H9 (cell line): ENCODE measurements at regions not wholly inside any gene's neighbourhood (a gene's known extent, or its start where the extent isn't known, plus 50 kb on each side); places are given as distances from the start of the nearest gene placed in this dataset.

Experiments used
- DNase-seq: peaks from one replicate; pipeline ENCODE4 v3.0.0-alpha.2; 2017
- H2AFZ ChIP-seq: one replicate; pipeline ENCODE4 v1.6.1; 2013; ENCODE audit warnings: mild to moderate bottlenecking, low read length, control low read depth, moderate library complexity
- H2AK5ac ChIP-seq: 2 replicates; pipeline ENCODE4 v1.6.1; 2013; ENCODE audit warnings: low read length, control low read depth, mixed read lengths; ENCODE audit not compliant: insufficient read length
- H2BK120ac ChIP-seq: one replicate; pipeline ENCODE4 v1.6.1; 2013; ENCODE audit warnings: low read depth, mild to moderate bottlenecking, low read length, control low read depth, inconsistent platforms; ENCODE audit not compliant: poor library complexity, severe bottlenecking
- H2BK12ac ChIP-seq: 2 replicates; pipeline ENCODE4 v1.6.1; 2013; ENCODE audit warnings: low read length, control low read depth, mixed read lengths, low read depth; ENCODE audit not compliant: insufficient read length
- H2BK15ac ChIP-seq: 2 replicates; pipeline ENCODE4 v1.6.1; 2013; ENCODE audit warnings: low read depth, low read length, control low read depth
- H2BK20ac ChIP-seq: one replicate; pipeline ENCODE4 v1.6.1; 2013; ENCODE audit warnings: low read depth, mild to moderate bottlenecking, low read length, control low read depth, inconsistent platforms; ENCODE audit not compliant: poor library complexity, severe bottlenecking
- H2BK5ac ChIP-seq: 2 replicates; pipeline ENCODE4 v1.6.1; 2013; ENCODE audit warnings: low read length, control low read depth, mixed read lengths; ENCODE audit not compliant: insufficient read length
- H3K14ac ChIP-seq: 2 replicates; pipeline ENCODE4 v1.6.1; 2013; ENCODE audit warnings: low read length, control low read depth; ENCODE audit not compliant: insufficient read depth
- H3K18ac ChIP-seq: 2 replicates; pipeline ENCODE4 v1.6.1; 2013; ENCODE audit warnings: low read depth, mild to moderate bottlenecking, mixed read lengths, low read length, control low read depth; ENCODE audit not compliant: insufficient read length
- H3K23ac ChIP-seq: 2 replicates; pipeline ENCODE4 v1.6.1; 2013; ENCODE audit warnings: low read length, control low read depth, mixed read lengths, low read depth; ENCODE audit not compliant: insufficient read length
- H3K23me2 ChIP-seq: 2 replicates; pipeline ENCODE4 v1.6.1; 2013; ENCODE audit warnings: low read depth, mild to moderate bottlenecking, mixed read lengths, low read length, control low read depth; ENCODE audit not compliant: insufficient read length, poor library complexity, severe bottlenecking
- H3K27ac ChIP-seq: 2 replicates; pipeline ENCODE4 v1.5.1; 2013; ENCODE audit warnings: low read length, control low read depth, mixed read lengths, low read depth; ENCODE audit not compliant: insufficient read length
- H3K27me3 ChIP-seq: 2 replicates; pipeline ENCODE4 v1.6.1; 2013; ENCODE audit warnings: low read length, control low read depth, inconsistent platforms; ENCODE audit not compliant: insufficient read depth
- H3K4ac ChIP-seq: 2 replicates; pipeline ENCODE4 v1.6.1; 2013; ENCODE audit warnings: low read depth, mild to moderate bottlenecking, control low read depth, inconsistent platforms, low read length, moderate library complexity
- H3K4me1 ChIP-seq: 2 replicates; pipeline ENCODE4 v1.6.1; 2013; ENCODE audit warnings: low read length, control low read depth, inconsistent platforms; ENCODE audit not compliant: insufficient read depth
- H3K4me2 ChIP-seq: 2 replicates; pipeline ENCODE4 v1.6.1; 2013; ENCODE audit warnings: low read length, control low read depth, mixed read lengths; ENCODE audit not compliant: insufficient read length, insufficient read depth
- H3K56ac ChIP-seq: 2 replicates; pipeline ENCODE4 v1.6.1; 2013; ENCODE audit warnings: low read depth, mild to moderate bottlenecking, mixed read lengths, low read length, control low read depth; ENCODE audit not compliant: insufficient read length
- H3K79me1 ChIP-seq: 2 replicates; pipeline ENCODE4 v1.6.1; 2013; ENCODE audit warnings: low read depth, mild to moderate bottlenecking, moderate library complexity, low read length, control low read depth, inconsistent platforms; ENCODE audit not compliant: insufficient read depth, poor library complexity, severe bottlenecking
- H3K79me2 ChIP-seq: 2 replicates; pipeline ENCODE4 v1.6.1; 2013; ENCODE audit warnings: low read length, control low read depth, inconsistent platforms; ENCODE audit not compliant: insufficient read depth
- H3K9ac ChIP-seq: 2 replicates; pipeline ENCODE4 v1.6.1; 2013; ENCODE audit warnings: low read length, control low read depth, mixed read lengths; ENCODE audit not compliant: insufficient read length; ENCODE audit errors: extremely low read depth
- H3K9me3 ChIP-seq: one replicate; pipeline ENCODE4 v1.6.1; 2013; ENCODE audit warnings: low read depth, low read length, inconsistent platforms; ENCODE audit not compliant: control insufficient read depth
- H3T11ph ChIP-seq: one replicate; pipeline ENCODE4 v1.6.1; 2013; ENCODE audit warnings: mild to moderate bottlenecking, low read length, control low read depth, inconsistent platforms
- H4K20me1 ChIP-seq: one replicate; pipeline ENCODE4 v1.6.1; 2013; ENCODE audit not compliant: control insufficient read depth, insufficient read length, insufficient read depth
- H4K5ac ChIP-seq: 2 replicates; pipeline ENCODE4 v1.6.1; 2013; ENCODE audit warnings: low read depth, mild to moderate bottlenecking, mixed read lengths, low read length, control low read depth; ENCODE audit not compliant: insufficient read length
- H4K8ac ChIP-seq: replicated peaks from 2 replicates; pipeline ENCODE4 v1.6.1; 2013; ENCODE audit warnings: low read length, control low read depth, mixed read lengths, low read depth; ENCODE audit not compliant: insufficient read length
- H4K91ac ChIP-seq: 2 replicates; pipeline ENCODE4 v1.6.1; 2013; ENCODE audit warnings: low read depth, mild to moderate bottlenecking, moderate library complexity, mixed read lengths, low read length, control low read depth; ENCODE audit not compliant: insufficient read length
- H3K27ac Mint-ChIP-seq, 3 experiments: 2 replicates in 2 of 3; 3 replicates in 1 of 3; pipeline ENCODE4 v1.8.0; 2020 to 2021; ENCODE audit warnings: mixed read lengths in 3 of 3, mild to moderate bottlenecking in 1 of 3, moderate library complexity in 1 of 3
- H3K27me3 Mint-ChIP-seq: 2 replicates; pipeline ENCODE4 v1.8.0; 2021; ENCODE audit warnings: low read depth, mild to moderate bottlenecking, moderate library complexity, mixed read lengths
- H3K36me3 Mint-ChIP-seq, 3 experiments: 2 replicates in 2 of 3; 3 replicates in 1 of 3; pipeline ENCODE4 v1.8.0; 2020 to 2021; ENCODE audit warnings: low read depth in 3 of 3, mixed read lengths in 3 of 3; ENCODE audit not compliant: insufficient read depth in 1 of 3
- H3K4me1 Mint-ChIP-seq, 2 experiments: 2 replicates each; pipeline ENCODE4 v1.8.0; 2020; ENCODE audit warnings: mixed read lengths in 2 of 2
- H3K4me3 Mint-ChIP-seq, 2 experiments: 2 replicates in 1 of 2; 3 replicates in 1 of 2; pipeline ENCODE4 v1.8.0; 2020 to 2021; ENCODE audit warnings: mild to moderate bottlenecking in 2 of 2, mixed read lengths in 2 of 2, moderate library complexity in 1 of 2
- H3K9me3 Mint-ChIP-seq, 2 experiments: 2 replicates in 1 of 2; 3 replicates in 1 of 2; pipeline ENCODE4 v1.8.0; 2020; ENCODE audit warnings: mild to moderate bottlenecking in 2 of 2, mixed read lengths in 2 of 2, moderate library complexity in 1 of 2
- CTCF ChIP-seq: fragments of 200-600 bp; sonication (generic); conservative IDR thresholded peaks from 3 replicates; pipeline ENCODE4 v1.8.0; 2021; ENCODE audit warnings: antibody characterized with exemption, mild to moderate bottlenecking
- WGBS: extraction: QIAGEN DNeasy Blood & Tissue Kit; methylation state at CpG from one replicate; pipeline ENCODE4 v1.1.7; 2013; ENCODE audit warnings: missing lambda C conversion rate, low lambda C conversion rate, mixed read lengths; ENCODE audit not compliant: insufficient read length; ENCODE audit errors: extremely low coverage; 5-methylcytosine and 5-hydroxymethylcytosine counted together

- Histone ChIP-seq H2BK120ac (no peak overlapping the region), H3K79me2 (no peaks in the 10 kb centered on the region), H3K27me3 (no peaks in the 10 kb centered on the region), H4K91ac (no peak overlapping the region), H4K5ac (no peak overlapping the region), H4K20me1 (no peaks in the 10 kb centered on the region), H3K4me2 (no peak overlapping the region), H4K8ac (no peak overlapping the region), H2BK15ac (no peak overlapping the region), H3K23me2 (no peaks in the 10 kb centered on the region), H3K9me3 (no peaks in the 10 kb centered on the region), H3K4ac (no peak overlapping the region), H3K4me1 (peaks cover 2% of the 10 kb centered on the region; the same call in 1 of the 2 replicates), H2BK12ac (no peak overlapping the region), H2AFZ (no peak overlapping the region), H3K18ac (no peak overlapping the region), H3K79me1 (no peaks in the 10 kb centered on the region), H2BK20ac (no peak overlapping the region), H2BK5ac (no peak overlapping the region), H3K23ac (no peak overlapping the region), H3K14ac (no peak overlapping the region), H2AK5ac (no peak overlapping the region), H3K9ac (no peak overlapping the region), H3K56ac (no peak overlapping the region), H3T11ph (no peak overlapping the region), H3K27ac (no peak overlapping the region)
- H3K27ac Mint-ChIP-seq: no peak overlapping the region
- WGBS: no CpG with 5 or more reads among the region's 4 CpGs
- DNase-seq: no peak
- H3K4me1 Mint-ChIP-seq: peaks cover 5 to 13% of the 10 kb centered on the region in 2 experiments
- peaks cover 0 to 4% of the 10 kb centered on the region in 2 experiments; a peak in 1 of 5 replicates for H3K9me3 Mint-ChIP-seq
- H3K4me3 Mint-ChIP-seq: no peak overlapping the region
- no peaks in the 10 kb centered on the region; the same call in 1 of the 2 replicates for H3K27me3 Mint-ChIP-seq
- no peaks in the 10 kb centered on the region for H3K36me3 Mint-ChIP-seq
- no peak for TF ChIP-seq CTCF
These were observed 154.1 kb upstream of the UNC5B start for GRCh38 chr10:71058308-71058707.
